GM12865 (cell line): ENCODE measurements at regions not wholly inside any gene's neighbourhood (a gene's known extent, or its start where the extent isn't known, plus 50 kb on each side); places are given as distances from the start of the nearest gene placed in this dataset.

ENCODE experiments used
- DNase-seq: peaks from one replicate; pipeline ENCODE4 v3.0.0; 2010; ENCODE audit warnings: low read depth
- H3K4me3 ChIP-seq: 2 replicates; pipeline ENCODE4 v1.5.1; 2011; ENCODE audit warnings: mild to moderate bottlenecking, low read depth, low read length, control low read depth
- TF ChIP-seq, protein P1 (sequence below): IDR thresholded peaks from 2 replicates; pipeline ENCODE4 v1.5.1; 2011; ENCODE audit warnings: low read length, control low read depth, low read depth, inconsistent platforms; ENCODE audit not compliant: insufficient read depth; ENCODE audit errors: missing control alignments

DNA sequence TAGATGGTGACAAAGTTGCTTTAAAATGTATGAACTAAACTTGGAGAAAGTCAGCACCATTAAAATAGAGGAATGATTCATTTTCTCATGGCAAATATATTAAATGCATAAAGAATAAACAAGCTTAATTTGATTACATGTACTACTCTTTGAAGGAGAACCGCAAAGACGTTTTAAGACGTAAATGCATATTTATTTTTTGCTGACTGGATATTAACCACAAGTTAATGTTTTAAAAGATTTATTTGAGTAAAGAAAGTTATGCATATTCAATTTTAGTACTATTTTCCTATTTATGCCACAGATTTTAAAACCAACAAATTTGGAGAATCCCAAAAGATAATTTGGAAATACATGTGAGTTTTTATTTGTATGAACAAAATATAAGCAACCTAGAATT, 1121.9 kb downstream of the CDH8 start:
- no peak overlapping the region for H3K4me3 ChIP-seq
- no peak for DNase-seq
- TF ChIP-seq, protein P1, sequence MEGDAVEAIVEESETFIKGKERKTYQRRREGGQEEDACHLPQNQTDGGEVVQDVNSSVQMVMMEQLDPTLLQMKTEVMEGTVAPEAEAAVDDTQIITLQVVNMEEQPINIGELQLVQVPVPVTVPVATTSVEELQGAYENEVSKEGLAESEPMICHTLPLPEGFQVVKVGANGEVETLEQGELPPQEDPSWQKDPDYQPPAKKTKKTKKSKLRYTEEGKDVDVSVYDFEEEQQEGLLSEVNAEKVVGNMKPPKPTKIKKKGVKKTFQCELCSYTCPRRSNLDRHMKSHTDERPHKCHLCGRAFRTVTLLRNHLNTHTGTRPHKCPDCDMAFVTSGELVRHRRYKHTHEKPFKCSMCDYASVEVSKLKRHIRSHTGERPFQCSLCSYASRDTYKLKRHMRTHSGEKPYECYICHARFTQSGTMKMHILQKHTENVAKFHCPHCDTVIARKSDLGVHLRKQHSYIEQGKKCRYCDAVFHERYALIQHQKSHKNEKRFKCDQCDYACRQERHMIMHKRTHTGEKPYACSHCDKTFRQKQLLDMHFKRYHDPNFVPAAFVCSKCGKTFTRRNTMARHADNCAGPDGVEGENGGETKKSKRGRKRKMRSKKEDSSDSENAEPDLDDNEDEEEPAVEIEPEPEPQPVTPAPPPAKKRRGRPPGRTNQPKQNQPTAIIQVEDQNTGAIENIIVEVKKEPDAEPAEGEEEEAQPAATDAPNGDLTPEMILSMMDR: no peak

DNA sequence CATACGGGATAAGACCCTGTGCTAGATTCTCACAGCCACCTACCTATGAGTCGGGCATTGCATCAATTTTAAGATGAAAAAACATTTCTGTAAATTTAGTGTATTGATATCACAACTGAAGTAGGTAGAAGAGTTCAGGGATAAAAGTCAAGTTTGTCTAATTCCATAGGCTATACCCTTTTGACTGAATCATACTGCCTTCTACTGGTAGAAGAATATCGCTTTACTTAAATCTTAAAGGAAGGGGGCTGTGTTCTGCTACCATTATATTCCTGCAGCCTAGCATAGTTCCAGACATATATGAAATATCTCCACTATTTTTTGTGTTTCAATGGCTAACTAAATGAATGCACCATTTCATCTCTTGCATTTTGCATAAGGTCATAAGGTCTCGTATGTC, 1128.6 kb downstream of the CDH8 start:
- TF ChIP-seq, protein P1: no peak
- no peak overlapping the region for H3K4me3 ChIP-seq
- no peak for DNase-seq

DNA sequence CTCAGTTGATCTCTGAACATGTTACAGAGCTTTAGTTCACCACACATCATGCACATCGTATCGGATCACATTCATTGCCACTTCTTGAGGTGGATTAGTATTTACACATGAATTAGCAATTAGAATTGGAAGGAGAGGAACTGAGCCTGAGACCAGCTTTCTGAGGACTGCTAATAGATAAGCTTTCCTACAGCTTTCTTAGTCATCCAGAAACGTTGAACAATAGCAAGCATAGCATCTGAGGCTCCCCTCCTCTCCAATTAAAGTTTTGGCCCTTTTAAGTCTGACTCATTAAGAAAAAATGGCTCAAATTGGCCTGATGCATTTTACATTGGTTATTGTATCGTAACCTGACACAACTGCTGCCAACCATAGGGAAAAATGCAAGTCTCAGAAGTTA, 1130.4 kb downstream of the CDH8 start:
- TF ChIP-seq, protein P1: no peak
- no peak overlapping the region for H3K4me3 ChIP-seq
- no peak for DNase-seq

DNA sequence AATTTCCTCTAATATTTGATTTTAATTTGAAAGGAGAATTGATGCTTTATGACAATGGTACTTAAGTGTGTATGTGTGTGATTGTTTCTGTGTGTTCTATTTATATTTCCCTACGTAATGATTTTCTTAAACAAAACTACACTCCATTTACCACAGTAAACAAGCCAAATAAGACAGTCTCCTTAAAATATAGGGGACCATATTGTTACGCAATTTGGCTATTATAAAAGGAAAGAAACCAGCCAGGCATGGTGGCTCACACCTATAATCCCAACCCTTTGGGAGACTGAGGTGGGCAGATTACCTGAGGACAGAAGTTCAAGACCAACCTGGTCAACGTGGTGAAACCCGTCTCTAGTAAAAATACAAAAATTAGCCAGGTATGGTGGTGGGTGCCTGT, 1134.1 kb downstream of the CDH8 start:
- TF ChIP-seq, protein P1: no peak
- no peak overlapping the region for H3K4me3 ChIP-seq
- DNase-seq: no peak

DNA sequence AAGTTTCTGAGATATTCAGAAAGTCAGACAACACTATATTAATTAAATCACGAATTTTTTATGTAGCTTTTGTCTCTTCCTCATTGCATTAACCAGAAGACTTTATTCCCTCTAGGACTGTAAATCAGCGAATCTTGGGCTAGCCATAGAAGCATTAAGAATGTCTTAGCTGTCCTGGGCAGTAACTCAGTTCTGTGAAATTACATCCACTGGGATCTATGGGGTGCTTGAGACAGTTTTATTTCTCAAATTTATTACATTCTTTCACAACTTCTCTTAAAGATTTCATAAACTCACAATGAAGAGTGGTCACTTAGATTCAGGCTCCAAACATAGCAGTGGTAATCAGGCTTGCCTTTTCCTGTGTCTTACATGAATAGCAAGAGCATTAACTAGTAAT, 1153.4 kb downstream of the CDH8 start:
- no peak for DNase-seq
- TF ChIP-seq, protein P1: no peak
- no peak overlapping the region for H3K4me3 ChIP-seq

DNA sequence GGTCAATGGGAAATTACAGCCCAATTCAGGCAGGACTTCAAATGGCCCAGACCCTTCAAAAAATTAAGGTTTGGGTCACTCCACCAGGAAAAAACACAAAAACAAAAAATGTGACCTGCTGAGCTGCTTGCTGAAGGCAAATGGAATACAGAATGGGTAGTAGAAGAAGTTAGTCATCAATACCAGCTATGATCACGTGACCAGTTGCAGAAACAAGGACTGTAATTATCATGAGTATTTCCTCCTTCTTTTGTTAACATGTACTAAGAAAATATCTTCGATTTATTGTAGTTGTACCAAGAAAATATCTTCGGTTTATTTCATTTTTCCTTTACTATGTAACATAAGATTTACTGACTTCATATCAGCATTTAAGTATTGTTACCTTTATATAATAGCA, 1183.6 kb downstream of the CDH8 start:
- no peak for DNase-seq
- TF ChIP-seq, protein P1: no peak
- H3K4me3 ChIP-seq: no peak overlapping the region

DNA sequence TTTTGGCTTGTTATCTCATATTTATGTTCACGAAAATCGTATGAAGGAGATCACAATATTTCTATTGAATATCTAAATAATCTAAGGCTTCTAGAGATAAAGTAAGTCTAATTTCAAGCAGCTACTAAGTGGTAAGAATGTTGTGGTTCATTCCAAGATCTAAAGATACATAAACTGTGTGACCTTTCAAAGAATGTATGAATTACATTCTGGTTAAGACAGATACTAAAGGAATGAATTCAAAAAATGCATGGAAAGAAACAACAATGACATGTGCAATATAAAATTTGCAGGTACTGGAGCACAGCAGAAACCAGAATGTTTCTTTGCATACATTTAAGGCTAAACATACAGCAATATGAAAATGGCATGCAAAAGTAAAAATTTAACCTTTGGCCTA, 1214.6 kb downstream of the CDH8 start:
- no peak overlapping the region for H3K4me3 ChIP-seq
- no peak for DNase-seq
- TF ChIP-seq, protein P1: no peak
